Suppressor macrophage treated with lipopolysaccharide for 1 hour (primary cell): ENCODE measurements at regions not wholly inside any gene's neighbourhood (a gene's known extent, or its start where the extent isn't known, plus 50 kb on each side); places are given as distances from the start of the nearest gene placed in this dataset.

Experiments
- DNase-seq, 3 donors: peaks; one replicate each; pipeline ENCODE4 v3.0.0-alpha.2; 2020 to 2022

DNA sequence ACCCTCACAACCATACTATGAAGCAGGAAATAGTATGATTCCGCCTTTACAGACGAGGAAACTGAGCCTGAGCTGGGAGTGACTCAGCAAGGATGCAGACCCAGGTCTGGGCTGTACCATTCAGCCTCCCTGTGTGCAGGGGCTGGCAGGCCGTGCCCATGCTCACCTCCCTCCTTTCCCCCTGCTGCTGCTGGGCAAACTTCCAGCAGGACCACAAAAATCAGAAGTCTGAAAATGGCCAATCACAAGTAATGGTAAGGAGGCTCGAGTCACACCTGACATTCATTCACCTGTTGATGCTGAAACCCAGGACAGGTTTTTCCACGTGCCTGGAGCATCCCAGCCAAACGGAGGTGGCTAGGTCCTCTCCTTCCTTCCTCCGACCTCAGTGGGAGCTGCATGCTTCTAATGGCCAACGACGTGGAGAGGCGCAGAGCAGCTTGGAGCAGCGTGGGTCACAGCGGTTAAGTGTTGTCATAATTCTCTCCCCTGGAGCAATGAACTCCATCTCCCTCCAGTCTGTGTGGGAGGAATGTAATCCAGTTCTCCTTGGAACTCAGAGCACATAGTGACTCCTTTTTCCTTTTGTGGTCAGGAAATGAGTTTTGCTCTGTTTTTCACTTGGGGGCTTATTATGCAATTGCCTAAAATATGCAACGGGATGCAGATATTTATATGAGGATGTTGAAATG is 371.7 kb downstream of the BCOR start:
- peak; percentile 15 to 36 (median 31) for DNase-seq

DNA sequence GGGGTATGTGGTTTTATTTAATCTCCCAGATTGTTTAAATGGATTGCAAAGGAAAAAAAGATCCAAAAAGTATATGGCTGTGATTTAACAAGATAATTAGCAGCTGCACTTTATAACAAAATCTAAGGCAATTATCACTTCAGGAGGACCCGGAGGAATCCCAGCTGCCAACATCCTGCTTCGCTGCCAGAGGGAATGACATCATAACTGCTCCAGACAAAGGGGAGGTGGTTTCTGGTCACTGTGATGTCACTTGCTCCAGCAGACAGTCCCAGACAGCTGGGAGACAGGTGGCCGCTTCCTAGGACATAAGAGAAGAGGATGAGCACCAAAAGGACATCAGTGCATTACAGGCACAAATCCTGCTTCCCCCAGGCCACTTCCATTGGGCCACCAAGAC is 371.0 kb downstream of the BCOR start:
- DNase-seq: no peak

DNA sequence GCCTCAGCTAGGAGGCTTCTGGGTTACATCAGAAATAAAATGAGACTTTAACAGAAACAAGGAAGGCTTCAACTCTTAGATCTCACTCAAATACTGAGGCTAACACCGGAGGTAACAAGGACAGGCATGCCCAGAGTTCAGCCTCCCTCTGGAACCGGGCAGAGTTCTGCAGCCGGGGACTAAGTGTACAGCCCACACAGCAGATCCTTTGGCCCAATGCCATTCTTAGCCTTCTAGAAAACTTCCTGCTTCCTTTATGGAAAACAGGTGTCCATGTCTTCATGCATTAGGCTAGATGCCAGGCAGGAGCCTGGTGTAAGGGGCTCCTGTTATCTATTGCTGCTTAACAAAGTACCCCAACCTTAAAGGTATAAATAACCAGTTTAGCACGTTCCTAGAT is 369.7 kb downstream of the BCOR start:
- no peak for DNase-seq

DNA sequence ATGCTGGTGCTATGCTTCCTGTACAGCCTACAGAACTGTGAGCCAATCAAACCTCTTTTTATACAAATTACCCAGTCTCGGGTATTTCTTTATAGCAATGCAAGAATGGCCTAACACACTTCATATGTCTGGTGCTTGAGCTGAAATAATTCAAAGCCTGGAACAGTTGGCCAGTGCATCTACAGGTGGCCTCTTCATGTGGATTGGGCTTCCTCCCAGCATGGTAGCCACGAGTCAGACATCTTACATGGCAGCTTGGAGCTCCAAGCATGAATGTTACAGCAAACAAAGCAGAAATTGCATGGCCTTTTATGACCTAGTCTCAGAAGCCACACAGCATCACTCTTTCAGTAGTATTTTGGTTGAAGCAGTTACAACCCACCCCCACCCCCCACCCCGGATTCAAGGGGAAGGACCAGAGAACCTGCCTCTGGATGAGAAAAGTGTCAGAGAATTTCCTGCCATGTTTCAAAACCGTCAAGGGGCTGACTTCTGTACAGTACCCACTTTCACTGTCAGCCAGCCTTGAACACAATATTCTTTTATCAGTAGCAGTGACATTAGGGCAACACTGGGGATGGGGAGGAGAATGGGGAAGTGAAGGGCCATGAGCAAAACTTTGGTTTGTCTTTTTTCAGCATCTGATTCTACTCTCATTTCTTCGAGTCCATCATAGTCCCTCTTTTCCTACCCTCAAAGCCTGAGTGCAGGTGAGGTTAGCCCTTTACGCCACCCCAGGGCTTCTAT is 368.7 kb downstream of the BCOR start:
- no peak for DNase-seq

DNA sequence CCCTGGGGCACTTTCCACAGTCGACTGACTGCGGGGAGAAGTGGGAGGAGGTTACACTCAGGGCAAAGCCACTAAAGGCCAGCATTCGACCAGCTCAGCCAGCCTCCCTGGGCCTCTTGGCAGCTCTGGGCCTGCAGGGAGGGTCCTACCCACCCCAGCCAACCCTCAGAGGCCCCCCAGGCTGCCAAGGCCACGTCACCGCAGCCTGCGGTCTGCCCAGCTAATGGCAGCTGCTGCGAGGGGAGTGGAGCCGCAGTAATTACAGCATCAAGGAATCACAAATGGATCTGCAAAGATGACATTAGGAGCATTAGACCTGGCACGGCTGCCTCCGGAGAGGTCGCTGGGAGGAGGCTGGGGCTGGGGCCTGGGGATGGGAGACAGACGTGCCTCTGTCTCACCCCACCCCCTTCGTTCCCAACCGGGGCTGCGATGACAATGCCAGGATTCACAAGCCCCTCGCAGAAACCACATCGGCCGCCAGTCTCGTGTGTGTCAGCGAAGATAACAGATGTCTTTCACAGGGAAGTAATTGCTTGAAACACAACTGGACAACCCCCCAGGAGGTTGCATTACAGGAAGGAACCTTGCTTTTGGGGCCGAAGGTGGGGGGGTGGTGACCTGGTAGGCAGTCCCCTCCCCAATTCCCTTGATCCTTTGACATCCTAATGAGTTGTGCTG is 367.6 kb downstream of the BCOR start:
- no peak for DNase-seq

DNA sequence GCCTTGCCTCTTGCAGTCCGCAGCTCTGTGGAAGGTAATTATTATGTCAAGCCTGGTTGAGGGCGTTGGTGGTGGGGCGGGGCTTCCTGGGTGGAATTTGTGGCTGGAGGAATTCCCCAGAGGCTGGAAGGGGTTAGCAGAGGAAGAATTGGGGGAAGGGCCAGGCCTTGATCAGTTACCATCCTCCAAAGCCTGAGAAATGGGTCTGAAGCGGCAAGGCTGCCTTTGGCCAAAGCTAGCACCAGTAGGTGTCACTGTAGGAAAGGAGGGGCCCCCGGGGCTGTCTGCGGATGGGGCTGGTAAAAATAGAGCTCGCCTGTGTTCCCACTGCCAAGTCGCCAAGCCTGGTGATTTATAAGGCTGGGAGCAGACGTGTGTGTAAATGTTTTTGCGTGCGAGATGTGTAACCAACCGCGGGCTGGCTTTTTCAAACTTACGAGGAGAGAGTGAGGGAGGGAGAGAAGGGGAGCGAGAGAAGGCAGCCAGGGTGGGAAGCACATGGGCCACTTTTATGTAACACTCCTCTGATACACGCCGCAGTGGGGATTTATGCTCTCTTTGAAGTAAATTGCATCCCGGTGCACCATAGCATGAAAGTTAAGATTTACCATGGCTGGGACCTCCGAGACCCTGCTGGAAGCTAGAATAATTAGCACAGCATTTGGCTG is 367.0 kb downstream of the BCOR start:
- peak; percentile 49 to 73 (median 63) for DNase-seq

DNA sequence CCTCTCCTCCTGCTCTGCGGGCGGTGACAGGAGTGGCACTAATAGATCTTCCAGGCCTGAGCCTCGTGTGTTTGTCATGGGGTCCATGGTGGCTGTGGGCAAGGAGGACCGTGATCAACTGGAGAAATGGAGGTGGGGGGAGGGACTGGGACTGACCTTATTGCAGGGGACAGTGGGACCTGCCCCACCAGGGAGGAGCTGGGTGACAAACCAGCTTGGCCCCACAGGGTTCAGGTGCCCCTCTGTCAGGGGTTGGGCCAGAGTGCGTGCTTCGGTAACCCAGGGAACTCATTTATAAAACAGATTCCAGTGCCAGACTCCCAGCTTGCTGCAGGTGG is 366.5 kb downstream of the BCOR start:
- DNase-seq: no peak

DNA sequence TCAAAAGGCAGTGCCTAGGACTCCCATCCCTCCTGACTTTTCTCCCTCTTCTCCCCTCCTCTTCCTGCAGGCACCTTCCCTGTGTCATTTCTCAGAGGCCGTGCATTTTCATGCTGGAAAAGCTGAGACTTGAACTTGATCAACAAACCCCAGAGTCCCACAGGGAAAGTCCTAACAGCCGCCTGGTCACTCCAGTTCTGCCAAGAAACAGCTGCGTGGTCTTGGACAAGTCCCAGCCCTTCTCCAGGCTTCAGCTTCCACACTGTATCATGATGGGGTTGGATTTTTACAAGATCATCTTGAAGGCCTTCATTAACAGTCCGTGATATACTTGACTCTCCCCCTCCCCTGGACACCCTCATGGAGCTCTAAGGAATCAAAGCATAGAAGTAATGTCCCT is 366.0 kb downstream of the BCOR start:
- DNase-seq: no peak

DNA sequence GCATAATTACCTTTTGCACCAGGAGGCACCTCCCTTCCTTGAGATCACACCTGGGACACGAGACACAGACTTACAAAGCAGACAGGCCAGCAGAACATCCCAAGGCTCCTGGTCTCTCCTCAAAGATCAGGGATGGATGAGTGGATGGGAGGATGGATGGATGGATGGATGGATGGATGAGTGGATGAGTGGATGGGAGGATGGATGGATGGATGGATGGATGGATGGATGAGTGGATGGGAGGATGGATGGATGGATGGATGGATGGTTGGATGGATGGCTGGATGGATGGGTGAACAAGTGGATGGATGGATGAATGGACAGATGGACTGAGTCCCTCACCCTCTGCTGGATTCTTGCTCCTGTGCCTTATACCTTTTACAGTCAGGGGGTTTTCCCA is 364.0 kb downstream of the BCOR start:
- no peak for DNase-seq

DNA sequence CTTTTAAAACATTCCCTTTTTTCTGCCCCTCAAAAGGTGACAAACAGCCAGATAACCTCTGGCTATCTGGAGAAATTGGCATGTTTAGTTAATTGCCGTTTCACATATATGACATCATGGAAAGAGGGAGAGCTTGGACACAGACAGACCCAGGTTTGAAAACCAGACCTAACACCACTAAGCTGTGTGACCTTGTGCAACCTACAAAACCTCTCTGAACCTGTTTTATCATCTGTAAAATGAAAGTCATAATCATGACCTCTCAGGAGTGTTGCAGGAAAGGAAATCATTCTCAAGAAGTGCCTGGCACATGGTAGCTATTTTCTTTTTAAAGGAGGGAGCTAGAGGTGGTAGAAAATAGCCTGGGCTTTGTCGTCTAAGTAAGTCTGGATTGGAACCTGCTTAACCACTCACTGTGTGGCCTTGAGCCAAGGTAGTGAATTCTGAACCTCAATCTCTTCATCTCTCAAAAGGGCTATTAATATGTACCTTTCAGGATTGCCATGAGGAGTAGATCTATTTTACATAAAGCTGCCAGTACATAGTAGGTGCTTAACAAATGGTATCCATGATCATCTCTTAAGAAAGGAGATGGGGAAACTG is 363.5 kb downstream of the BCOR start:
- DNase-seq: no peak

DNA sequence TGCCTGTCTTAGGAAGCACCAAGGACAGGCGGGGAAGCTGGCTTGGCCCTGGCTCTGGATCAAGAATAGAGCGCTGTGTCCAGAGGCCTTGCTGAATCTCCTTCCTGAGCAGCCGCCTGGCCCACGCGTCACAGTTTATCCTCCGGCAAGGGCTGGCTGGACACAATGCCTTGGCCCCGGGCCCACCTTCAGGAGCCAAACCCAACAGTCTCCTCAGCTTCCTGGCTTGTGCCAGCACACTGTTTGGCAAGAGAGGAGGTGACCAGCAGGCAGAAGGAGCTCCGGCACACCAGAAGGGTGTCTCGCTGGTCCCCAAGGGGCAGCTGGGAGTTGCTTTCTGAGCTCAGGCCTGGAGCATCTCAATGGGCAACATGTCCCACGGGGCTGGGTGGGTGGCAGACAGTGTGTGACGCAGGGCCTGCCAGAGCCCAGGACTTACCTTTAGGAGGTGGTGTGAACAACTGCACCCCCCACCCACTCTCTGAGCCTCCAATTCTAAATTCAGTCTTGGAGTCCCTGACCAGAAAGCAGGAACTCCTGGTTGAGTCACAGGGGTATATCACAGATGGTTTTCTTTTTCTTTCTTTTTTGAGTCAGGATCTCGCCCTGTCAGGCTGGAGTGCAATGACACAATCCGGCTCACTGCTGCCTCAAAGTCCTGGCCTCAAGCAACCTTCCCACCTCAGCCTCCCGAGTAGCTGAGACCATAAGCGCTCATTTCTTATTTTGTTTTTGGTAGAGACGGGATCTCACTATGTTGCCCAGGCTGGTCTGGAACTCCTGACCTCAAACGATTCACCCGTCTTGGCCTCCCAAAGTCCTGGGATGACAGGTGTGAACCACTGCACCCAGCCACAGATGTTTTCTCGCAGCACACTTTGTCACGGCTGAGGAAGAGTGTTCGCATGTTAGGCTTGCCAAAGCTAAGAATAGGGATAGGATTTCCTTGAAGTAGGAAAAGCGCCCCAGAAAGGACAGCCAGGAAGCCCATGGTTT is 361.2 kb downstream of the BCOR start:
- peak; percentile 39 to 67 (median 54) for DNase-seq

DNA sequence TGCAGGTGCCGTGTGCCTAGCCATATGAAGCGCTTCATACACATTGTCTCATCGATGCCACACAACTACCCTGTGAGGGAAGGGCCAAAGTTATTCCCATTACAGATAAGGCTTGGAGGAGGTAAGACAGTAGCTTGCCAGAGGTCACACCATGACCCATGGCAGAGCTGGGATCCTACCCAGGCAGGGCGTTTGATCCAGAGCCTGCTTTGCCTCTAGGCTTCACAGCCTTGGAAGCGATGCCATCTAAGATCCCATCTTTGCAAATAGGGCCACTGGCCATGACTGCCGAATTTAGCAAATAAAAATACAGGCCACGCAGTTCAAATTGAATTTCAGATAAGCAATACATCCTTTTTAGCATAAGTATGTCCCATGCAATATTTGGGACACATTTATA is 358.2 kb downstream of the BCOR start:
- no peak for DNase-seq

DNA sequence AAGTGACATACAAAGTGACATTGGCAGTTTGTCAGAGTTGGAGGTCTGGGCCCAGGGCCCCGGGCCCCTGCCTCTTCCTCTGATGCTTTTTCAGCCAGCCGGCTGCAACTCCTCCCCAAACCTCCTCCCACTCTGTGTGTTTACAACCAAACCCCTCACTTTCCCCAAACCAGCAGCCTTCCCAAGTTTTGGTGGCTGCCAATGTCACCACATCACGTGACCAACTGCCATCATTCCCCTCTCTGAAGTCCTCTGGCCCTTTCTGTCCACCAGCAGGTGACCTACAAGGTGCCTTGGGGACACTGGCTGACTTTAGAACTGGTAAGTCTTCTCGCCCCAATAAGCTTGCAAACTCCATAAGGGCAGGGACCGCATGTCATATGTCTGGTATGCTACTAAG is 357.7 kb downstream of the BCOR start:
- no peak for DNase-seq

DNA sequence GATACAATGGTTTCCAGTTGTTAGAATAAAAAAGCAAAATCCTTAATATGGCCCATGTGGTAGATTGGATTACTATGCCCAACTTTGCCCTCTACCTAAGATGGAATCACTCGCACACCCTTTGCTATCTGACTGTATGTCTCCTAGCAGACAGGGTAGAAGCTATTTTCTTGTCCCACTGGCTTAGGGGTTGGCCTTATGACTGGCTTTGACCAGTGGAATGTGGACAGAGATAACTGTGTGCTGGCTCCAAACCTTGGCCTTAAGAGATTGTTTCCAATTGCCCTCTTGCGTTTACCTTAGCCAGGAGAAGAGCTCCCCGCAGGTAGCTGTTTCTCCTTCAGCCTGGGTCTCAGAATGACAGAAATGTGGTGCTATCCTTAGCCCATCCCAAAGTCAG is 355.9 kb downstream of the BCOR start:
- DNase-seq: no peak

DNA sequence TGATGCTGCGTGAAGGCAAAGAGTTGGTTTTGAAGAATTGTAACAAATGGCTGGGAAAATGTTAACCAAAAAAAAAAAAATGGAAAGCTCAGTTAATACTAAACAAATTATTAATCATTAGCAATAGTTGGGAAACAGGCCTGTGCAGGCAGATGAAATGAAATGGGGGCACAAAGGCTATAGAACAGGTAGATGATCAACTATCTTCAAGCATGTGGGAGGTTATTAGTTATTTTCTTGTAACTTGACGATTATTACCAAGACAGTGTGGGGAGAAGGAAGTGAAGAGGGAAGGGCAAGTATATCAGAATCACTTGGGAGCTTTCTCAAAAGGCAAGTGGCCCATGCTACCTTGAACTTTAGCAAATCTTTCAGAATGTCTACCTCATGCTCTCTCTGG is 351.9 kb downstream of the BCOR start:
- no peak for DNase-seq

DNA sequence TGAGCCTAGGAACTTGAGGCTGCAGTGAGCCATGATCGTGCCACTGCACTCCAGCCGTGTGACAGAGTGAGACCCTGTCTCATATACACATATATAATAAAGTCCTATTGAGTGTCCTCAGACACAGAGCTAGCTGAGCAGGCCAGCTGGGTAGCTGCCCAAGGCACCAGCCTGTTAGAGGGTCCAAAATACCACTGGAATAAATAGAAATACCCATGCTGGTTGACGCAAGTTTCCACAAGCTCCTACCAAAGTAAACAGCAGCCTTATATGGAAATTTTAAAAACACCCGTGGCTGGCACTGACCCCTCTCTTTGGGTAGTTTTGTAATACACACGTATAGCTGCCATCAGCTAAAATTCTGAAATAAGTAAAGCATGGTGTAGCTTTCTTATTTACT is 348.6 kb downstream of the BCOR start:
- DNase-seq: no peak

DNA sequence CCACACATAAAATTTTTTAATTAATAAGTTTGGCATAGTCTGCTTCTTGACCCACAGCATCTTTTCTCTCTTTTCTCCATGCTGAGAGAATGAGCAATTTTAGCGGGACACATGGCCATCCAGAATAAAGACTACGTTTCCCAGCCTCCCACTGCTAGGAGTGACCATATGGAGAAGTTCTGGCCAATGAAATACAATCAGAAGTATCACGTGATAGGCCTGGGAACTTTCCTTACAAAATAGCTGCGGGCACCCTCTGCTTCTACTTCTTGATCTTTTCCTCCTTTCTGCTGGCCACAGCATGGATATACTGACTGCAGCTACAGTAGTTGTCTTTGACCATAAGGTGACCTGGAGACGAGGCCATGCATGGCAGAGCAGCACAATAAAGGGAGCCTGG is 348.0 kb downstream of the BCOR start:
- peak; percentile 52 to 67 (median 65) for DNase-seq

DNA sequence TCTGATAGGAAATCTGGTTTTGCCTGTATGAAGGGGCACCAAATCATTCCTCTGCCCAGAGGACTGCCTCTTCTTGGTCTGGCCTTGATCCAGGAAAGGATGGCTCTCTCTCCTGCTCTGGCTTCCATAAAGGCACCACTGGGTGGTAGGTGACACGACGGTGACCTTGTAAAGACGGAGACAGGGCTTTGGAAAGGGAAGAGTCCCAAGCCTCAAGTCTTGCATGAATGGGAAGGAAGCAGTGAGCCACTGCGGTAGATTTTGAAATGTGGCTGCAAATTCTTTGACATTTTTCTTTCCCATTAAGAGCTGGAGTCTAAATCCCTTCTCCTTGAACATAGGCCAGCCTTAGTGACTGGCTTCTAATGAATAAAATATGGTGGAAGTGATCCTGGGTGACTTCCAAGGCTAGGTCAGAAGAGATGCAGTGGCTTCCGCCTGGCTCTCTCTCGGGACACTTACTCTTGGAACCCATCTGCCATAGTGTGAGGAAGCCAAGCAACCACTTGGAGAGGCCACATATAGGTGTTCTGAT is 347.4 kb downstream of the BCOR start:
- peak; percentile 17 to 38 (median 33) for DNase-seq

DNA sequence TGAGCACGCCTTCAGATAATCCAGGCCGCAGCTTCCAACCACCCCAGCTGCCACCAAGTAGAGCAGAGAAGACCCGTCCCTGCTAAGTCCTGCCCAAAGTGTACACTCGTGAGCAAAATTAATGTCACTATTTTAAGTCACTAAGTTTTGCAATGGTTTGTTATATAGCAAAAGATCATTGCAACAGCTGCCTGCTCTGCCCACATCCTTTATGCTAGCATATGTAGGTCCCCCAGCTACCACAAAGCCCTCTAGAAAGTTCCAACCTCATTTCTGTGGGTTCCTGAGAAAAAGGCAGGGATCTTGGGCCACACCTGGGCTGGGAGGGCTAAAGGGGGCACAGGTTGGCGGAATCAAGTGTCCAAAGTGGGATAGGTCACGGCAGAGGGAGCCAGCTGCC is 346.9 kb downstream of the BCOR start:
- DNase-seq: peak; percentile 15 to 44 (median 35)

DNA sequence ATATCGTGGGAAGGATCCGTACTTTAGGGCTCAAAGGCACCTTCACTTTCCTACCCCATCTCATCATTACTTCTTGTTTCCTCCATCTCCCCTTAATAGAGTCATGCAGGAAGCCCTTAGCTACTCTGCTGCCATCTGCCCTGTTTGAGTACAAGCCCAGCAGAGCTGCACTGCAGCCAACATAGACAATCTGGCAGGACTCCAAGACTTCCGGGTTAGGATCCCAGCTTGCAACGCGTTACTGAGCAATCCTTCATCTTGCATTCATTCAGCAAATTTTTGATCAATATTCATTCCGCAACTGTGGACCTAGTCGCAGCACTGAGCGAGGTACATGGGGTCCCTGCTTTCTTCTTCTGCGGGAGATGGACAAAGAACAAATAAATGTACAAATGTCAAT is 344.9 kb downstream of the BCOR start:
- peak in 1 of 3 donors; percentile 19 for DNase-seq

DNA sequence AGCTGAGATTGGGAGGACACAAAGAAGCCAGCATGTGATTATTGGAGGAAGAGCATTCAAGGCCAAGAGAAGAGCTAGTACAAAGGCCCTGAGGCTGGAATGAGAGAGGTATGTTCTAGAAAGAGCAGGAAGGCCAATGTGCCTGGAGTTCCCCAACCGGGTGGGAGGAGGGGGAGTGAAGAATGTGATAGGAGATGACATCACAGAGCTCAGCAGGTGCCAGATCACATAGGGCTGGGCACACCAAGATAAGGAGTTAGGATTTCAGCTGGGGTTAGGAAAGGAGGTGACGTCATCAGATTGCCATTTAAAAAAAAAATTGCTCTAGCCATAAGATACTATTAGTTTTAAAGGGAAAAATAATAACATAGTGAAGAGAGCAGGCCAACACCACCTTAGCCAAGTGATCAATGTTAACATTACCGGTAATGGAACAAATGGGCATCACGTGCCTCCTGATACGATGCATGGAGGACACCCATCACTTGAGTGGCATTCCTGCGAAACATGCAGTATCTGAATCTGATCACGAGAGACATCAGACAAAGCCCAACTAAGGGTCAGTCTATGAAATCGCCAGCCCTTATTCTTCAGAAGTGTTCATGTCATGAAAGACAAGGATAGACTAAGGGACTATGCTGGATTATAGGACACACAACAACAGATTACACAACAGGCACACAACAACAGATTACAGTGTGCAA is 344.3 kb downstream of the BCOR start:
- peak; percentile 38 to 58 (median 39) for DNase-seq
